IPS-18a (cell line): ENCODE measurements at regions not wholly inside any gene's neighbourhood (a gene's known extent, or its start where the extent isn't known, plus 50 kb on each side); places are given as distances from the start of the nearest gene placed in this dataset.

ENCODE experiments used
- H3K27ac ChIP-seq: one replicate; pipeline ENCODE4 v1.5.1; 2013; ENCODE audit warnings: low read length
- H3K27me3 ChIP-seq: one replicate; pipeline ENCODE4 v1.6.1; 2013; ENCODE audit warnings: mild to moderate bottlenecking, low read length; ENCODE audit not compliant: control insufficient read depth, insufficient read depth
- H3K36me3 ChIP-seq: one replicate; pipeline ENCODE4 v1.6.1; 2013; ENCODE audit warnings: low read depth, low read length; ENCODE audit not compliant: control insufficient read depth
- H3K4me1 ChIP-seq: one replicate; pipeline ENCODE4 v1.6.1; 2013; ENCODE audit warnings: low read depth, low read length; ENCODE audit not compliant: control insufficient read depth
- H3K4me3 ChIP-seq: one replicate; pipeline ENCODE4 v1.5.1; 2013; ENCODE audit warnings: low read length
- H3K9ac ChIP-seq: one replicate; pipeline ENCODE4 v1.6.1; 2013; ENCODE audit warnings: mild to moderate bottlenecking, low read length, moderate library complexity
- H3K9me3 ChIP-seq: one replicate; pipeline ENCODE4 v1.6.1; 2013; ENCODE audit warnings: low read depth, low read length; ENCODE audit not compliant: control insufficient read depth

- no peak overlapping the region for H3K27ac ChIP-seq
- no peaks in the 10 kb centered on the region for H3K27me3 ChIP-seq
- no peaks in the 10 kb centered on the region for H3K4me1 ChIP-seq
- H3K9me3 ChIP-seq, result no peaks in the 10 kb centered on the region
- no peak overlapping the region for H3K9ac ChIP-seq
- no peaks in the 10 kb centered on the region for H3K36me3 ChIP-seq
- no peak overlapping the region for H3K4me3 ChIP-seq
Measured at GRCh38 chr6:144886682-144887081, 601.5 kb downstream of the UTRN start.

GRCh38 chr6:144888621-144889020, 603.5 kb downstream of the UTRN start:
- no peak overlapping the region for H3K9ac ChIP-seq
- no peak overlapping the region for H3K27ac ChIP-seq
- no peaks in the 10 kb centered on the region for H3K9me3 ChIP-seq
- H3K4me3 ChIP-seq, result no peak overlapping the region
- no peaks in the 10 kb centered on the region for H3K36me3 ChIP-seq
- H3K27me3 ChIP-seq, result no peaks in the 10 kb centered on the region
- no peaks in the 10 kb centered on the region for H3K4me1 ChIP-seq

GRCh38 chr6:144893680-144894151, 608.6 kb downstream of the UTRN start:
- Histone ChIP-seq H3K27me3 (no peaks in the 10 kb centered on the region), H3K4me1 (peaks cover 8% of the 10 kb centered on the region), H3K9ac (no peak overlapping the region), H3K36me3 (no peaks in the 10 kb centered on the region), H3K9me3 (no peaks in the 10 kb centered on the region), H3K27ac (no peak overlapping the region), H3K4me3 (no peak overlapping the region)

GRCh38 chr6:144894240-144894639, 609.1 kb downstream of the UTRN start:
- Histone ChIP-seq H3K36me3 (no peaks in the 10 kb centered on the region), H3K4me3 (no peak overlapping the region), H3K4me1 (peaks cover 8% of the 10 kb centered on the region), H3K27ac (no peak overlapping the region), H3K9ac (no peak overlapping the region), H3K27me3 (no peaks in the 10 kb centered on the region), H3K9me3 (no peaks in the 10 kb centered on the region)

- no peaks in the 10 kb centered on the region for H3K27me3 ChIP-seq
Measured at GRCh38 chr6:144895313-144896278, 610.5 kb downstream of the UTRN start.

GRCh38 chr6:144896289-144896688, 611.2 kb downstream of the UTRN start:
- Histone ChIP-seq H3K9ac (no peak overlapping the region), H3K4me3 (no peak overlapping the region), H3K27me3 (no peaks in the 10 kb centered on the region), H3K9me3 (peaks cover 3% of the 10 kb centered on the region), H3K27ac (no peak overlapping the region), H3K4me1 (peaks cover 8% of the 10 kb centered on the region), H3K36me3 (no peaks in the 10 kb centered on the region)

More at GRCh38 chr6:144895313-144896278, 610.5 kb downstream of the UTRN start:
- H3K9ac ChIP-seq, result no peak overlapping the region
- no peaks in the 10 kb centered on the region for H3K36me3 ChIP-seq
- peaks cover 8% of the 10 kb centered on the region for H3K4me1 ChIP-seq
- H3K4me3 ChIP-seq, result no peak overlapping the region
- H3K27ac ChIP-seq, result no peak overlapping the region
- no peaks in the 10 kb centered on the region for H3K9me3 ChIP-seq

GRCh38 chr6:144896871-144897270, 611.7 kb downstream of the UTRN start:
- no peak overlapping the region for H3K4me3 ChIP-seq
- no peak overlapping the region for H3K9ac ChIP-seq
- no peak overlapping the region for H3K27ac ChIP-seq
- H3K4me1 ChIP-seq, result peaks cover 8% of the 10 kb centered on the region
- no peaks in the 10 kb centered on the region for H3K36me3 ChIP-seq
- H3K27me3 ChIP-seq, result no peaks in the 10 kb centered on the region
- peaks cover 7% of the 10 kb centered on the region for H3K9me3 ChIP-seq

GRCh38 chr6:144897441-144897921, 612.3 kb downstream of the UTRN start:
- no peak overlapping the region for H3K9ac ChIP-seq
- H3K4me1 ChIP-seq, result peaks cover 8% of the 10 kb centered on the region
- H3K27me3 ChIP-seq, result no peaks in the 10 kb centered on the region
- no peaks in the 10 kb centered on the region for H3K36me3 ChIP-seq
- peaks cover 8% of the 10 kb centered on the region for H3K9me3 ChIP-seq
- H3K27ac ChIP-seq, result no peak overlapping the region
- H3K4me3 ChIP-seq, result no peak overlapping the region

GRCh38 chr6:144898052-144898689, 613.0 kb downstream of the UTRN start:
- peaks cover 8% of the 10 kb centered on the region for H3K4me1 ChIP-seq
- H3K9ac ChIP-seq, result no peak overlapping the region
- no peak overlapping the region for H3K27ac ChIP-seq
- H3K27me3 ChIP-seq, result no peaks in the 10 kb centered on the region
- H3K4me3 ChIP-seq, result no peak overlapping the region
- H3K36me3 ChIP-seq, result no peaks in the 10 kb centered on the region
- peaks cover 8% of the 10 kb centered on the region for H3K9me3 ChIP-seq

- Histone ChIP-seq H3K36me3 (no peaks in the 10 kb centered on the region), H3K4me3 (no peak overlapping the region), H3K27me3 (no peaks in the 10 kb centered on the region), H3K9me3 (peaks cover 8% of the 10 kb centered on the region), H3K9ac (no peak overlapping the region), H3K27ac (no peak overlapping the region), H3K4me1 (peaks cover 8% of the 10 kb centered on the region)
Measured at GRCh38 chr6:144898741-144899140, 613.6 kb downstream of the UTRN start.

- H3K9me3 ChIP-seq, result peaks cover 8% of the 10 kb centered on the region
- H3K4me1 ChIP-seq, result peaks cover 8% of the 10 kb centered on the region
- H3K27me3 ChIP-seq, result no peaks in the 10 kb centered on the region
- H3K9ac ChIP-seq, result no peak overlapping the region
- H3K4me3 ChIP-seq, result no peak overlapping the region
- no peaks in the 10 kb centered on the region for H3K36me3 ChIP-seq
- H3K27ac ChIP-seq, result no peak overlapping the region
Measured at GRCh38 chr6:144899161-144899560, 614.0 kb downstream of the UTRN start.
